SJSA1 (cell line): ENCODE measurements at regions not wholly inside any gene's neighbourhood (a gene's known extent, or its start where the extent isn't known, plus 50 kb on each side); places are given as distances from the start of the nearest gene placed in this dataset.
"Not testable (repeated sequence)": the region's sequence is repeated elsewhere in the genome, so short reads cannot be mapped to it uniquely, and the experiment has no call there.

ENCODE experiments used
- DNase-seq, 2 experiments: peaks; one replicate each; pipeline ENCODE4 v3.0.0-alpha.2; 2015 to 2020; ENCODE audit warnings: low spot score in 2 of 2, low read depth in 1 of 2
- H3K27ac ChIP-seq: fragments of 250-450 bp; sonication (Bioruptor Pico); 2 replicates; pipeline ENCODE4 v1.5.1; 2020; ENCODE audit warnings: mild to moderate bottlenecking, moderate library complexity
- H3K27me3 ChIP-seq: fragments of 250-450 bp; sonication (Bioruptor Pico); replicated peaks from 2 replicates; pipeline ENCODE4 v1.5.1; 2020; ENCODE audit warnings: mild to moderate bottlenecking, moderate library complexity
- H3K36me3 ChIP-seq: fragments of 250-450 bp; sonication (Bioruptor Pico); 2 replicates; pipeline ENCODE4 v1.5.1; 2020; ENCODE audit warnings: mild to moderate bottlenecking
- H3K4me1 ChIP-seq: fragments of 250-450 bp; sonication (Bioruptor Pico); replicated peaks from 2 replicates; pipeline ENCODE4 v1.6.1; 2021; ENCODE audit warnings: mild to moderate bottlenecking
- H3K4me3 ChIP-seq: fragments of 250-450 bp; sonication (Bioruptor Pico); 2 replicates; pipeline ENCODE4 v1.5.1; 2020; ENCODE audit warnings: mild to moderate bottlenecking
- H3K9me3 ChIP-seq: fragments of 250-450 bp; sonication (Bioruptor Pico); replicated peaks from 2 replicates; pipeline ENCODE4 v1.5.1; 2020; ENCODE audit warnings: mild to moderate bottlenecking

DNA sequence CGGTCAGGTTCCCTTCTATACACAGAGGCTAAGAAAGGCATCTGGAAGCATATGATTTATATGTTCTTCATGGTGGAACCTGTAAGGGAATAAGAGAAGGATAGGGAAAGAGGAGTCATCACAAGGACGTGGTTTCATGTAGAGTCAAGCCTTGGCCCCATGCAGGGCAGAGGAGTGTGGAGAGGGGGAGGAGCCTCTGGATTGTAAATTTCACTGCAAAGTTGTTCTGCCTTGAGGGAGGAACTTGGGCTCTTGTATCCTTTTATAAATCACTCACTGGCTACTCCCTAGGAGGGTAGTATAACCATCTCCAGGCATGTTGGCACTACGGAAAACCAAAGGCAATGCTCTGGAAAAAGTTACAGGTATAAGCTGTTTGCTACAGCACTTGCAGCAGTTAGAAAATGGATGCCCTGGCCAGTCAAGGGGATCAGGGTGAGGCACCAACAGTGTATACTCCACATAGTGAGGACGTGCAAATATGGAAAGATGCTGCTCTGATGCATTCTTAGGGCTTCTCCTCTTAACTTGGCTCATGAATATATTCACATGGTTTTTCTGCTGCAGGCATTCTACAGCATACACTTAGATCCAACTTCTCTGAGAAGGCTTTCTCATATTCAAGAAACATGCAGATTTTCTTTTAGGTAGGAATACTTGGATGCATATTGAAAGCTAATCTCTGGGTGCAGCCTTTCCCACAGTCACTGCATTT, 60.3 kb upstream of the ZNF81 start:
- Histone ChIP-seq H3K4me1 (no peaks in the 10 kb centered on the region), H3K27ac (no peak overlapping the region), H3K9me3 (no peaks in the 10 kb centered on the region), H3K4me3 (no peak overlapping the region), H3K27me3 (no peaks in the 10 kb centered on the region), H3K36me3 (no peaks in the 10 kb centered on the region)
- DNase-seq: no peak

DNA sequence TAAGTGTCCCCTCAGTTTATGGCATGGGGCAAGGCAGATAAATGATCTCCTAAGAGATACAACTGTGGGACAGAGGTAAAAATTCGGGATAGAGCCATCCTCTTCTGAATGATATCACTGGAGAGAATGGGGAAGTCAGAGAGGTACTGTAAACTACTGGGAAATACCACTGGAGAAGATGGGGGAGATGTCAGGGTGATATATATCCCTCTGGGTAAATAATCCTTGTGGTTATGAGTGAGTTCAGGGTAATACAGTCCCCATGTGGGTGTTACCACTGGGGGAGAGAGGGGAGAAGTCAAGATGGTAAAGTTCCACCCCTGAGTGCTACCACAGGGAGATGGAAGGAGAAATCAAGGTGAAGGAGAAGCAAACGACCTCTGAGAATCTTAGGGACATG, 63.9 kb upstream of the ZNF81 start:
- Histone ChIP-seq H3K4me1 (no peaks in the 10 kb centered on the region), H3K27ac (no peak overlapping the region), H3K36me3 (no peaks in the 10 kb centered on the region), H3K9me3 (no peaks in the 10 kb centered on the region), H3K4me3 (no peak overlapping the region), H3K27me3 (no peaks in the 10 kb centered on the region)
- DNase-seq: no peak

DNA sequence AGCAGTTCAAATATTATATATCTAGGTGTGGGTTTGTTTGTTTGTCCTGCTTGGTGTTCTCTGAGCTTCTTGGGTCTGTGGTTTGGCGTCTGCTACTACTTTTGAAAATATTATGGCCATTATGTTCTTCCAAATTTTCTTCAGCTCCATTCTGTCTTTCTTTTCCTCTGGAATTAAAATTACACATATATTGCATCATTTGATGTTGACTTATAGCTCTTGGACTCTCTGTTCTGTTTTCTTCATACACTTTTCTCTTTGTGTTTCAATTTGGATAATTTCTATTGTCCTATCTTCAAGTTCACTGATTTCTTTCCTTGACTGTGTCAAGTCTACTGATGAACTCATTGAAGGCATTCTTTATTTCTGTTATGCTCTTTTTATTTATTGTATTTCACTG, 65.2 kb upstream of the ZNF81 start:
- Histone ChIP-seq H3K4me1 (no peaks in the 10 kb centered on the region), H3K27ac (no peak overlapping the region)
- no peak for DNase-seq

DNA sequence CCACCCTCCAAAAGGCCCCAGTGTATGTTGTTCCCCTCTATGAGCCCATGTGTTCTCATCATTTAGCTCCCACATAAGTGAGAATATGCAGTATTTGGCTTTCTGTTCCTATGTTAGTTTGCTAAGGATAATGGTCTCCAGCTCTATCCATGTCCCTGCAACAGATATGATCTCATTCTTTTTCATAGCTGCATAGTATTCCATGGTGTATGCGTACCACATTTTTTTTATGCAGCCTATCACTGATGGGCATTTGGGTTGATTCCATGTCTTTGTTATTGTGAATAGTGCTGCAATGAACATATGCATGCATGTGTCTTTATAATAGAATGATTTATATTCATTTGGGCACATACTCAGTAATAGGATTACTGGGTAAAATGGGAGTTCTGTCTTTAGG, 73.9 kb upstream of the ZNF81 start:
- not testable (repeated sequence) for H3K9me3 ChIP-seq, DNase-seq, H3K27ac ChIP-seq

More for the DNA sequence above, 65.2 kb upstream of the ZNF81 start:
- Histone ChIP-seq H3K9me3 (no peaks in the 10 kb centered on the region), H3K36me3 (no peaks in the 10 kb centered on the region), H3K4me3 (no peak overlapping the region), H3K27me3 (no peaks in the 10 kb centered on the region)

DNA sequence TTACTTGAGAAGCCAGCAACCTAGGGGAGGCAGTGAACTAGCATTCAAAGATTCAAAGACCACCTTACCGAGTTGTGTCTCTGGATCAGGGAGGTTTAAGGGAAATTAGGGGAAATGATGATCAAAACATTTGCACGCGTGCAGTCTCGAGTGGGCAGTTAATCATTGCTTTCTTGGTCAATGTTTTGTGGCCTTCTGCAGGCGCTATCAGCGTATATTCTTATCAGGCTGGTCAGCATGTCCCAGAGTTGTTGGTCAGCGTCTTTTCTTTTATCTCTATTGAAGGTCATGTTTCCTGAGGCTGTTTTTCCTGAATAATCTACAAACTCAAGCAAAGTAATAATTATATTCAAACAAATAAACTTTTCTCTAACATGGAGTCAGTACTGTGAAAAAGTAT, 84.0 kb upstream of the ZNF81 start:
- Histone ChIP-seq H3K4me3 (no peak overlapping the region), H3K9me3 (no peaks in the 10 kb centered on the region), H3K27ac (no peak overlapping the region), H3K36me3 (no peaks in the 10 kb centered on the region), H3K4me1 (no peaks in the 10 kb centered on the region), H3K27me3 (no peaks in the 10 kb centered on the region)
- DNase-seq: no peak

More for the DNA sequence above, 73.9 kb upstream of the ZNF81 start:
- not testable (repeated sequence) for H3K27me3 ChIP-seq, H3K4me1 ChIP-seq, H3K4me3 ChIP-seq, H3K36me3 ChIP-seq

DNA sequence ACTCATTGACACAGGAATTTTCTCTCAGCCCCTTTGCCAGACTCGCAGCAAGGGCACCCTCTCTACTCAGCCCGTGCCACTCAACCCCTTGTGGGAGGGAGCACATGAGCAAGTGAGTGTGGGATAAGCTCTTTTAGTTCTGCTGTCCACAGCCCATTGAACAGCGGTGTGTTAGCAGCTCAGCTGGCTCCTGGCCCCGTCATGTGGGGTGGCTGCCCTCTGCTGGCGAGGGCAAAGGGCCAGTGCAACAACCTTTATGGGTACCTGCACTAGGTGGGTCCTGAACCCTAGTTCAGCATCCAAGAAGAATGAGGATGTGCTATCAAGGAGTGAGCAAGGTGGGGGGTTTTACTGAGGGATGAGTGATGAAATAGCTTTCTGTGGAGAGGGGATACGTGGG, 85.0 kb upstream of the ZNF81 start:
- H3K4me3 ChIP-seq: no peak overlapping the region
- no peaks in the 10 kb centered on the region for H3K27me3 ChIP-seq
- no peak overlapping the region for H3K27ac ChIP-seq
- H3K9me3 ChIP-seq: no peaks in the 10 kb centered on the region
- no peaks in the 10 kb centered on the region for H3K4me1 ChIP-seq
- H3K36me3 ChIP-seq: no peaks in the 10 kb centered on the region
- DNase-seq: peak in 1 of 2 experiments; percentile 37

DNA sequence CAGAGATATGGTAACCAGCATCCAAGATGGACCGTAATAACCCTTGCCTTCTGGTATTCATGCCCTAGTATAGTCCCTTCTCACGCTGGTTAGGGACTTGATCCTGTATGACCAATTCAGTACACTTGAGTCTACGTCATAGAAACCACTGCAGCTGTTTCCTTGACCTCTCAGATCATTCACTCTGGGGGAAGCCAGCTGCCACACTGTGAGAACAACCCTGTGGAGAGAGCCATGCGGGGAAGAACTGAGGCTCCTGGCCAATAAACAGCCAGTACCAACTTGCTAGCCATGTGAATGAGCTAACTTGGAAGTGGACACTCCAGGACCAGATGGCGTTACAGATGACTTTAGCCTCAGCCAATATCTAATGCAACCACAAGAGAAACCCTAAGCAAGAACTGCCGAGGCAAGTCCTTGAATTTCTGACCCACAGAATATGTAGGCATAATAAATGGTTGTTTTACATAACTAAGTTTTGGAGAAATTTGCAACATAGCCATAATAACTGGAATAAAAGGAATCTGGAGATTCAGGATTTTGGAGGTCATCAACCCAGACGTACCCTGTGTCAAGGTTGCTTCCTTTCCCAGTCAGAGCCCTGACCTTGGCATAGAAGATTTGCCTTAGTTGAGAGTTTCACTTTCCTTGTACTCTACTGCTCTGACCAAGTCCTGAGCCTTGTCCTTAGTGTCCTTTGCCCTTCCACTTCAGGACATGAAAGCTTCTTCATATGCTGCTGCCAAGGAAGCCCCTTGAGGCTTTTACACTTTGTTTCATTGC, 87.3 kb upstream of the ZNF81 start:
- no peaks in the 10 kb centered on the region for H3K27me3 ChIP-seq
- no peak for DNase-seq
- no peaks in the 10 kb centered on the region for H3K36me3 ChIP-seq
- no peaks in the 10 kb centered on the region for H3K9me3 ChIP-seq
- no peaks in the 10 kb centered on the region for H3K4me1 ChIP-seq
- H3K4me3 ChIP-seq: no peak overlapping the region
- H3K27ac ChIP-seq: no peak overlapping the region

DNA sequence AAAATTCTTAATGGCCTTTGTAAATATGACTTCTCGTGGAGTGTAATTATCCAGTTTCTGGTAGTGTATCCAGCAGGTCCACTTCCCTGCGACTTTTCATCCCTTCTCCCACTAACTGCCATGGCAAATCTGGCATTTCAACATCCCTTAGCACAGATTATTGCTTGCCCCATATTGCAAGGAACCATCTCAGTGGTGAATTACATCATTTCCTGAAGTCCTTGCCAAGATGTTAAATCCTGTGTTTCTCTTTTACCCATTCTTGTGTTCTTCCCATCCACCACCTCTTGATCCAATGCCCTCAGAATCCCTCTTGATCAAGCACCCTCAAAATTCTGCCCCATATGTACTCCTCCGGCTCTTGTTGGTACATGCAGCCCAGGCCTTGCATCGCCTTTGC, 88.1 kb upstream of the ZNF81 start:
- no peak for DNase-seq
- no peaks in the 10 kb centered on the region for H3K27me3 ChIP-seq
- no peaks in the 10 kb centered on the region for H3K9me3 ChIP-seq
- H3K27ac ChIP-seq: no peak overlapping the region
- H3K4me3 ChIP-seq: no peak overlapping the region
- no peaks in the 10 kb centered on the region for H3K36me3 ChIP-seq
- no peaks in the 10 kb centered on the region for H3K4me1 ChIP-seq

DNA sequence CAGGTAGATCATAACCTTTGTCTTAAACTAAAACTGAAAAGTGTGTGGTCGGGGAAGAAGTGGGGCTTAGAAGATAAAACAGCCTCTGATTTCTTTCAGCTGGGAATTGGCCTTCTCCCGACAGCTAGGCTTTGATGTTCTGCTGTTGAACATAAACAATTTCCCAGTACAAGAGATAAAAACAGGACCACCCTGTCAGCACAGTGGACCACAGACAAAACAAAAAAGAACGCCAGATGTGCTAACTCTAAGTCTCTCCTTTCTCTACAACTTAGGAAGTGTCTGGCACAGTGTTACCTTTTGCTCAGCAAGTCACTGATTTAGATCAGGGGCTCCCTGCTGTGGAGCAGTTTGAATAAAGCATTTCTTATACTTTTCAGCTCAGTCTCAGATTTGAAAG, 87.5 kb upstream of the UXT start:
- H3K27ac ChIP-seq: no peak overlapping the region
- DNase-seq: peak in 1 of 2 experiments; percentile 39
- no peaks in the 10 kb centered on the region for H3K4me1 ChIP-seq
- no peaks in the 10 kb centered on the region for H3K36me3 ChIP-seq
- H3K27me3 ChIP-seq: no peaks in the 10 kb centered on the region
- H3K4me3 ChIP-seq: no peak overlapping the region
- no peaks in the 10 kb centered on the region for H3K9me3 ChIP-seq

DNA sequence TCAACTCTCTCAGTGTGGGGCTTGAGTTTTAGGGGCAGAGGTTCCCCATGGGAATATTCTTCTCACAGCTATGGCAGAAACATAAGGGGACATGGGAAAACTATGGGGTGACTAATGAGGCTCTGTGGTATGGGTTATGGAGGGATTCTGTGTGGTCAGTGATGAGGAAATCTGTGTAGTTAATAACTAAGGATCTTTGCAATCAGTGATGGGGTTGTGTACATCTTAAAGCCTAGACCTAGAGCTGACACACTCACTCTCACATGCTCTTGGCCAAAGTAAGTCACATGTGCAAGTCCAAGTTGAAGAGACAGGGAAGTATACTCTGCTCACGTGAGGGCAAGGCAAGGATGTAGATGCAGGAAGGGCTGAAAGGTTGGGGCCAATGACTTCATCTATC, 86.4 kb upstream of the UXT start:
- no peak for DNase-seq

DNA sequence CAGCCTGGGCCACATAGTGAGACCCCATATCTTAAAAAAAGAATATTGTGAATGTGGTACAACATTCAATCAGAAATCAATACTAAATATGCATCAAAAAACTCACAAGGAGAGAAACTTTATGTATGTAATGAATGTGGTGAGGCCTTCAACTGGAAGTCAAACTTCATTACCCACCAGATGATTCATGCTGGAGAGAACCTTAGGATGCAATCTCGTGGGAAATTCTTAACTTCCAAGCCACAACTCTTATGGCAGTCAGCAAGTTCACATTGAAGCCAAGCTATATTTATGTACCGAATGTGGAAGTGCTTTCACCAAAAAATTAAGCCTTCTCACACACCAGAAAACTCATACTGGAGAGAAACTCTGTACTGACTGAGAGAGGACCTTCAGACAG, 84.5 kb upstream of the UXT start:
- Histone ChIP-seq H3K4me1 (no peaks in the 10 kb centered on the region), H3K27me3 (no peaks in the 10 kb centered on the region), H3K4me3 (no peak overlapping the region), H3K36me3 (no peaks in the 10 kb centered on the region), H3K27ac (no peak overlapping the region), H3K9me3 (no peaks in the 10 kb centered on the region)
- no peak for DNase-seq

More for the DNA sequence above, 86.4 kb upstream of the UXT start:
- Histone ChIP-seq H3K27me3 (no peaks in the 10 kb centered on the region), H3K4me3 (no peak overlapping the region), H3K27ac (no peak overlapping the region), H3K4me1 (no peaks in the 10 kb centered on the region), H3K9me3 (no peaks in the 10 kb centered on the region), H3K36me3 (no peaks in the 10 kb centered on the region)

DNA sequence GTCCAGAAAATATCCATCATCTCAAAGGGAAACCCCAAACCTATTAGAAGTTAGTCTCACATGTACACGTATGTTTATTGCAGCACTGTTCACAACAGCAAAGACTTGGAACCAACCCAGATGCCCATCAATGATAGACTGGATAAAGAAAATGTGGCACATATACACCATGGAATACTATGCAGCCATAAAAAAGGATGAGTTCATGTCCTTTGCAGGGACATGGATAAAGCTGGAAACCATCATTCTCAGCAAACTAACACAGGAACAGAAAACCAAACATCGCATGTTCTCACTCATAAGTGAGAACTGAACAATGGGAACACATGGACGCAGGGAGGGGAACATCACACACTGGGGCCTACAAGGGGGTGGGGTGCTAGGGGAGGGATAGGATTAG, 79.9 kb upstream of the UXT start:
- H3K4me3 ChIP-seq: not testable (repeated sequence)

DNA sequence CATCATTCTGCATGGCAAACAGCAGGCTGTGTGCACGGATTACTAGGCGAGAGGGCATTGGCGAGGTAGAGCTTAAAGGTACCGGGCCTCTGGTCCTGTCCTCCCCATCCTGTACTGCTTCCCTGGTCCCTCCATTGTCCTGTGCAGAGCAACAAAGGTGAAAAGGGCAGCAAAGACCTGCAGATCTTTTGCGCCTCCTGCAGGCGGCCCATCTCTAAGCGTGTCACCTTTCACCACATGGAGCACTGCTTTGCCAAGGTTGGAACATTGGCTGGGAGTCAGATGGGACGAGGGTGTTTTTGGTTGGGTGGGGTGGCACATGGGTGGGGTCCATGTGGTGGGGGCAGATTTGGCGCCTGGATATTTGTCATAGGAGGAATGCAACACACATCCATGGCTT, 64.7 kb upstream of the UXT start:
- no peak for DNase-seq
- Histone ChIP-seq H3K27me3 (no peaks in the 10 kb centered on the region), H3K36me3 (no peaks in the 10 kb centered on the region), H3K4me1 (no peaks in the 10 kb centered on the region), H3K9me3 (no peaks in the 10 kb centered on the region), H3K27ac (no peak overlapping the region), H3K4me3 (no peak overlapping the region)

More for the DNA sequence above, 79.9 kb upstream of the UXT start:
- not testable (repeated sequence) for H3K4me1 ChIP-seq, H3K27me3 ChIP-seq, DNase-seq, H3K27ac ChIP-seq, H3K9me3 ChIP-seq, H3K36me3 ChIP-seq

DNA sequence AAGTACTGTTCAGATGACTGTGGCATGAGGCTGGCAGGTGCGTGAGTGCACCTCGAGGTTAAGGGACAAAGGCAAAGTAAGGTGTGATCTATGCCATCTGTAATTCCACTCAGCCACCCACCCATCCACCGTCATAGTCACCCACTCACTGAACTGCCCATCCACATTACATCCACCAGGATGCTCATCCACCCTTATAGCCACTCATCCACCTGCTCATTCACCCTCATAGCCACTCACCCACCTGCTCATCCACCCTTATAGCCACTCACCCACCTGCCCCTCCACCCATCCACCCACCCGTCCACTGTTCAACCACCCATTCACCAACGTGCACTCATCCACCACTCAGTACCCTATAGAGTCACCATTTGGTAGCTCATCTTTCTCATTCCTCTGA, 64.1 kb upstream of the UXT start:
- Histone ChIP-seq H3K36me3 (no peaks in the 10 kb centered on the region), H3K4me3 (no peak overlapping the region), H3K9me3 (no peaks in the 10 kb centered on the region), H3K4me1 (no peaks in the 10 kb centered on the region), H3K27ac (no peak overlapping the region), H3K27me3 (no peaks in the 10 kb centered on the region)
- no peak for DNase-seq
